ENCODE measurements at regions not wholly inside any gene's neighbourhood (a gene's known extent, or its start where the extent isn't known, plus 50 kb on each side); places are given as distances from the start of the nearest gene placed in this dataset.

- TF ChIP-seq CTCF (IDR thresholded peaks at IDR 0.05) = no peak
- TF ChIP-seq POLR2A (IDR thresholded peaks at IDR 0.05) = no peak
Observed at GRCh38 chr4:115233600-115233999, 120.2 kb upstream of the NDST4 start.

Data from heart left ventricle (tissue), 13 donors.